NCI-H524 treated with DMSO at 0.1 percent for 48 hours (cell line): ENCODE measurements at regions not wholly inside any gene's neighbourhood (a gene's known extent, or its start where the extent isn't known, plus 50 kb on each side); places are given as distances from the start of the nearest gene placed in this dataset.

Experiments used
- DNase-seq: peaks from one replicate; lab custom pipeline; 2025; lab: John Stamatoyannopoulos, UW

DNA sequence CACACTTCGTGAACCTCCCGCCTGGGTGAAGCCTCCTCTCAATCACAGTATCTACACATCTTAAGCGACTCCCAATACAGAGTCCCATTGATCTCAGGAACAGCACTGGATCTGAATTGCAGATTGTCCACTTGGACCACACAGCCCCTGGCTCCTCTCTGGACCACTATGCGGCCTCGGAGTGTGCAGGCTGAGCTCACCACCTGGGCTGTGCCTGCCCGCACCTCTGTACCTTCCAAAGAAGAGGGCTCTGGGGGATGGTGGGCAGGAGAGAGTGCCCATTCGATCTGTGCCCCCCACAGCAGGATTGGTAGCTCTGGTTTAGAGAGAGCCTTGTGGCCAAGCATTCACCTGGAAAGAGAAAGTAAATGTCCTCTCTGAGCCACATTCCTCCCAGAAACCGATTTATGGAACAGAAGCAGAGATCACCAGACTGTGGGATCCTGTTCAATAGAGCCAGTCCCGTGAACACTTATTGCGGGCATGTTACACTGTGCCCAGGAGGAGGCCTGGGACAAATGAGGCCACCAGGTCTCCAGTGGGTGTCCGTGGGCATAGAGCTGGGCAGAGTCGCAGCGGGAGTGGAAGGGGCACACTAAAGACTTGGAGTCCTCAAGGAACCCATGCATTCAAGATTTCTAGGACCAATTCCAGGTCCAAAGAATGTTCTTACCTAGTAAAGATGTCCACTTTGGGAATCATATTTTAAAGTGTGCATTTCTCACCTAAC is 141.6 kb upstream of the SOX1 start:
- DNase-seq, result no peak

- no peak for DNase-seq
Observed at GRCh38 chr13:111926501-111927180, 140.3 kb upstream of the SOX1 start.

DNA sequence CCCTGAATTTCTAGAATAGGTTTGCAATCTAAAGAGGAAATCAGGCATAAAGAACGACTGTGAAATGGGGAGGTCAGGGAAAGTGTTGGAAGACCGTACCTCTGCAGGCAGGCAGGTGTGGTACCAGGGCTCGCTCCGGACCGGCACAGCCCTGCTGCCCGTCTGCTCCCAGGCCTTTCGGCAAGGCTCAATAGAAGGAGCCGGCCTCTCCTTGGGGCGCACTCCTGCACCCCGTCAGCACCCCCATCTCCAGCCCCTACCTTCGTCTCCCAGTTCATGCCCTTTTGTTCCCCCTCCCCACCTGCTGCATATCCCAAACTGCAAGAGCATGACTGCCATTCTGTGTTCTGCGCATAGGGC is 139.8 kb upstream of the SOX1 start:
- no peak for DNase-seq

DNA sequence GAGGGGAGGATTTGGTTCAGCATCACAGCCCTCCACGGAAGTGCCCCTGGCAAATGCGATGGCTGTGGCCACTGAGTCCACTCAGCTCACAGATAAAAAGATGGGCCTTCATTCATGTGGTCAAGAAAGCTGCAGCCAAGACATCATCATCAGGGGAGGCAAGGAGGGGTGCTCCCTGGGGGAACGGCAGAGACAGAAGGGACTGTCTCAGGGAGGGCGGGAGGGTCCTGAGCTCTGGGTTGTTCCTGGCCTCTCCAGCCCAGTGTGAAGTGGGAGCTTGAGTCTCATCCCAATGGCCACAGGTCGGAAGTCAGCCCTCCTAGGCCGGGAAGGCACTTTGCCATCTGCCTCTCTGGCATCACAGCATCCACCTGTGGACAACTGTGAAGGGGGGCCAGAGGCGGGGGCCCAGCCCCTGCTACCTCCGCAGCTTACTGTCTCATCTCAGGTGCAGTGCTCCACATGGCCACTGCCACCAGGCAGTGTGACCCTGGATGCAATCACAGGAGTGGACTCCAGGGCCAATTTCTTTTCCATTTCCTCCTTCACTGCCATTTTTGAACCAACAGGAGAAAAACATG is 137.8 kb upstream of the SOX1 start:
- no peak for DNase-seq

GRCh38 chr13:111936267-111936925 is 130.6 kb upstream of the SOX1 start:
- DNase-seq, result no peak

DNA sequence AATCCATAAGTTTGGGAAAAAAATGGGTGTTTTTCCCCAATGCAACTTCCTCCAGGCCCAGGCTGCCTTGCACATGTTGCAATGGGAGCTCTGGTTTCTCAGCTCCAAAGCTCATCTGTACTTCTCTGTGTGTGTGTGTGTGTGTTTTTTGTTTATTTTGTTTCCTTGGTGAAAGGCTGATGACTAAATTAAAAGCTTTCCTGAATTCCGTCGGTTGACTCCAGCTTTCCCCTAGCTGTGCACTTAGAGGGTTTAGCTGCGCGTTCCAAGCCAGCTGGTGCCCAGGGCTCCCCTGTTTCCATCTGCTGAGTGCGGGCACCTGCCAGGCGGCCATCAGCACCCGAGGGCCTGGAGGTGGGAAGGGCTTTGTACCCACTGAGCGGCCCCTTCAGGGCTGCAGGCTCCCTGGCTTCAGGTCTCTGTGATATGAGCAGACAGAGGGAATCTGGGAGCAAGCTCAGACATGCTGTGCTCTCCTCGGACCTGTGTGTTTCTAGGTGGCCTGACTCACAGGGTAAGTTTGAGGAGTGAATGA is 129.1 kb upstream of the SOX1 start:
- DNase-seq, result no peak

- DNase-seq, result no peak
Observed at GRCh38 chr13:111938741-111939665, 127.9 kb upstream of the SOX1 start.

- DNase-seq, result no peak
Observed at GRCh38 chr13:111939666-111940278, 127.2 kb upstream of the SOX1 start.

- DNase-seq, result no peak
Observed at GRCh38 chr13:111940892-111941291, 126.1 kb upstream of the SOX1 start.

DNA sequence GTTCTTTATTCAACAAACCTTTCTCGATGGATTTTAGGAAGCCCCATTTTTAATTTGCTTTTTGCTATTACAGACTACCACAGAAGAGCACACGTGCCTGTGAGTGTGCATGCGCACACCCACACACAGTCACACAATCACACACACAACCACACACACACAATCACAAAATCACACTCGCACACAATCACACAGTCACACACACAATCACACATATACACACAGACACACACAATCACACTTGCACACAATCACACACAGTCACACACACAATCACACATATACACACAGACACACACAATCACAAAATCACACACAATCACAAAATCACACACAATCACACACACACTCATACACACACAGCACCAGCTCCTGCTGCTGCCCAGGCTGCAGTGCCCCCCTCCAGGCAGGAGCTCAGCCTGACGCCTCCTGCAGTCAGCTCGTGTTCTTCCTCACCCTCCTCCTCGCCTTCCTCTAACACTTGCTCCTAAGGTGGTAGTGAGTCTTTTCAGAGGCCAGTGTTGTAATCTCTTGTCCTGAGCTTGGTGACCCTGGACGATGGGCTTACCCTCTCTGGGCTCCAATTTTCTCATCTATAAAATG is 125.0 kb upstream of the SOX1 start:
- DNase-seq, result no peak

- no peak for DNase-seq
Observed at GRCh38 chr13:111943229-111943795, 123.6 kb upstream of the SOX1 start.

DNA sequence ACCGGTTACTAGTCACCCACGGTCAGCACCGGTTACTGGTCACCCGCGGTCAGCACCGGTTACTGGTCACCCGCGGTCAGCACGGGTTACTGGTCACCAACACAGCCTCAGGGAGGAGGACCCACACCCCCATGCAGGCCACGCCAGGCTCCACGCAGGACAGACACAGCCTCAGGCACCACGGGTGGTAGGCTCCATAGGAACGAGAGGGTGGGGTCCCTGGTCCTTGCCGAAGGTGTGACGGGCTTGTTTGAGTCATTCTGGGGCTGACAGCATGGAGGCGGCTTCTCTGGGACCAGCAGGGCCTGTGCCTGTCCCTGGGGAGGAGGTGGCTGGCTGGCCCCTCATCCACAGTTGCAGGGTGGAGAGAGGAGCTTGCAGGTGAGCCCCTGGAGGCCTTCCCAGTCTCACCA is 122.8 kb upstream of the SOX1 start:
- DNase-seq, result no peak

GRCh38 chr13:111945086-111945485 is 121.9 kb upstream of the SOX1 start:
- DNase-seq, result no peak

GRCh38 chr13:111946214-111946613 is 120.7 kb upstream of the SOX1 start:
- DNase-seq, result no peak

DNA sequence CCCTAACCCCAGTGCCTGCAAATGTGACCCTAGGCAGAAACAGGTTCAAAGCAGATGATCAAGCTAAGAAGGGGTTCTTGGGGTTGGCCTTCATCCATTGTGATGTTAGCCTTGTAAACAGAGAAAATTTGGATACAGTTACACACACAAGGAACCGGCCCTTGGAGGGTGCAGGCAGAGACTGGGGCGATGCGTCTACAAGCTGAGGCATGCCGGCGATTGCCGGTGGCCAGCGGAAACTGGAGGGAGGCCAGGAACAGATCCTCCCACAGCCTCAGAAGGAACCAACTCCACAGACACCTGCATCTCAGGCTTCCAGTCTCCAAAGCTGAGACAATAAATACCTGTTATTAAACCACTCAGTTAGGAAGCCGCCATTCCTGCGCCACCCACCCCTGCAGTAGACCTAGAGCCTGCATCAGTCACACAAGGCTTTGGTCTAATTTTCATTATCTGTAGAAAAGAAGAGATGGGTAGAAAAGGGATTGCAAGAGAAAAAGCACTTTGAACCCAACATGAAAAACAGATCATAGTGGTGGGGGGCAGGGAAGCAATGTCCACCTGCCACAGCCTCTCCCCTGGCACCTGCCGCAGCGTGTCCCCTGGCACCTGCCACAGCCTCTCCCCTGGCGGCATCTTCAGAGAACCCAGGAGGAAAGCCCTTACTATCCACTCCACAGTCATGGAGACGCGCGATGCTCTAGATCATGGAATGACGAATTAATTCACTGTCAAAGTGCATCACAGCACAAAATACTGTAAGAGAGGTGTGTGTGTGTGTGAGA is 119.7 kb upstream of the SOX1 start:
- no peak for DNase-seq

DNA sequence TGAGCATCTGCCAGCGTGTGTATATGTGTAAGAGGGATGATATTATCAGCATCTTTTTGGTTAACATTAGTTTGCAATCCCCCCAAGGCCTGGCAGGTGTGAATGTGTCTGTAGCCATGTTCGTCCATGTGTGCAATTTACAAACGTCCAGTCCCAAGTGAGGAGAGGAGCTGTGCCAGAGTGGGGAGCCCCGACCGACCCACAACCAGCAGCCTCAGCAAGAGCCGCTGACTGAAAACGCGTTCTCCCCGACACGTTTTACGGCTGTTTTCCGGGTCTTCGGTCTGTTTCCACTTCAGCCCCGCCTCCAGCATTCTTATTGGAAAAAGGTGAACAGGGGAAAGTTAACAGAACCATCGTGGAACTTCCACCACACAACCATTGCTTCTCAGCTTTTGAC is 119.1 kb upstream of the SOX1 start:
- no peak for DNase-seq

GRCh38 chr13:111948281-111948680 is 118.7 kb upstream of the SOX1 start:
- DNase-seq, result no peak

DNA sequence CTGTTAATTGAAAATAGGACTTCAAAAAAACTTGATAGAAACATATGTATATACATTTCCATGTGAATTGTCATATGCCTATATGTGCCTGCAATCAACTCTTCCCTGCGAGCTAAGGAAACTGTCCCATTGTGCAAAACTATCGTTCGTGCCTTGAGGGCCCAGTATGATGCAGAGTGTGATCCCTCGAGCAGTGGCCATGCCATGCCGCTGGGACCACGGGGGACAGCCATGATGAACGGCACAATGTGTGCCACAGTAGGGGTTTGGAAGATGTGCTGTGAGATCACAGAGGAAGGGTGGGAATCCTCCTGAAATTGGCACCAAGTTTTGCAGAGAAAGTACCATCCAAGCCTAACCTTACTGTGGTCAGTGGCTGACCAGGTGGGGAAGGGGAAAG is 118.1 kb upstream of the SOX1 start:
- DNase-seq, result no peak

- DNase-seq, result no peak
Observed at GRCh38 chr13:111949311-111949710, 117.6 kb upstream of the SOX1 start.

DNA sequence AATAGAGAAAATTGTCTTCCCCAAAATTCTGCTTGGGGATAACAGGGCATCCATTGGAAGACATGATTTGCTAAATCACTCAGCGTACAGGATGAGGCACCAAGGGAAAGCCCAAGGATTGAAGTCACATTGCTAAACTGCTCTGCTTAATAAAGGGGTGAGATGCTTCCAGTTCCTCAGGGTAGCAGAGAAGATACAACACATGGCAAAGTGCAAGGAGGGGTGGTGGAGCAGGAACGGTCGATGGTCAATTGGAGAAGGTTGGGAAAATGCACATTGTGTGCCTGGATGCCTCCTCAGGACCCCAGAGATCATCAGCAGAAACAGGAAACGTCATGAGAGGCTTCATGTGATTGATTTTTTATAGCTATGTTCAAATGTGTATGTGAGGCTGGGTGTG is 116.3 kb upstream of the SOX1 start:
- no peak for DNase-seq
